Superior temporal gyrus (tissue), 1 donor: ENCODE measurements at regions not wholly inside any gene's neighbourhood (a gene's known extent, or its start where the extent isn't known, plus 50 kb on each side); places are given as distances from the start of the nearest gene placed in this dataset.

Experiments
- DNase-seq: peaks from one replicate; pipeline ENCODE4 v3.0.0-alpha.2; 2016; ENCODE audit errors: extremely low spot score

GRCh38 chr2:55973673-55974072 lies 50.1 kb upstream of the EFEMP1 start:
- DNase-seq = no peak

GRCh38 chr2:55976681-55977080 lies 53.1 kb upstream of the EFEMP1 start:
- no peak for DNase-seq

- no peak for DNase-seq
Observed at GRCh38 chr2:55985406-55985805, 61.8 kb upstream of the EFEMP1 start.

DNA sequence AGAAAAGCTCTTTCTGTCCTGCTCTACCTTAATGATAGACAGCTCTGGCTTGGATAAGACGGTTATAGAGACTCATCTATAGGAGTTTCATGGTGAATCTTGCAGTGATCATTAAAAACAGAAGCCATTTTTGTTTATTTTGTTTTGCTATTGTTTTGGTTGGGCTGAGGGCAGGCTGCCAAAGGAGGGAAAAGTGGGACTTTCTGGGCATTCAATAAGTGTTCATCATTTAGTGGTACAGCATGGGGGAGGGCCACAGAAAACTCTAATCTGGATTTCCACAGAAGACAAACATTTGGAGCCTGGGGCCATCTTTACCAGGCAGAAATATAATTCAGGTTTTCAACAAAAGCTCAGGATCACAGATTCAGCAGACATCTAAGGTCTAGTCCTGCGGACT lies 62.4 kb upstream of the EFEMP1 start:
- no peak for DNase-seq

- DNase-seq = no peak
Observed at GRCh38 chr2:55986700-55987440, 63.3 kb upstream of the EFEMP1 start.

DNA sequence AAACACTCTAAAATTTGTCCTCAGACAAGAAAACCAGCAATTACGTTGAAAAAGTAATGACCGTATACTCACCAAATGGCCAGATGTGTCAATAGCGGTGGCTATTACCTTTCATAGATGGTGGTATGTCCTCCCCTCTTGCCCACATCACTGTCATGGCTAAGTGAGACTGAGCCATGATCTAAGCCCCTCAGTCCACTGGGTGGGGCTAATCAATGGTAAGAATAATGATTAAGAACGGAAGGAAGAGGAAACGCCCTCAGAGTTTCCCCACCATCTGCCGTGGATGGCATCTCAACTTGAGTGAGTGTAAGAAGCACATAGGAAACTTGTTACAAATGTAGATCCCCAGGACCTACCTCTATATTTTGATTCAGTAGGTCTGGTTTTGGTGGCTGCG lies 65.8 kb upstream of the EFEMP1 start:
- no peak for DNase-seq

- no peak for DNase-seq
Observed at GRCh38 chr2:55992455-55992854, 68.9 kb upstream of the EFEMP1 start.

DNA sequence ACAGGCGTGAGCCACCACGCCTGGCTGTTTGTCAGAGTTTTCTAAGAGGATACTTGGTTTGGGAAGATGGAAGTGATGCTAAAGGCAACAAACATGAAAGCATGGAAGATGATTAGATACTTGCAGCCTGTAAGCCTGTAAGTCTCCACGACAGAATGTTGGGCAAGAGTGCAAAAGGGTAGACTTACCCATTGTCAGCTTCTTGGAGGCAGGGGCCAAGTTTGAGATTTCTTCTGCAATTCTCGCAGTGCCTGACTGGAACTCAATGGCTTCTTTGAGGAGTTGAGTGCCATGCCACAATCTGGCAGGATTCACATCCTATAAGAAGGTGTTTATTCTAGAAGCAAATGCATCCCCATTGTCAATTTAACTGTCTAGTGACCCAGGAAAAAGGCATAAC lies 70.1 kb upstream of the EFEMP1 start:
- no peak for DNase-seq

DNA sequence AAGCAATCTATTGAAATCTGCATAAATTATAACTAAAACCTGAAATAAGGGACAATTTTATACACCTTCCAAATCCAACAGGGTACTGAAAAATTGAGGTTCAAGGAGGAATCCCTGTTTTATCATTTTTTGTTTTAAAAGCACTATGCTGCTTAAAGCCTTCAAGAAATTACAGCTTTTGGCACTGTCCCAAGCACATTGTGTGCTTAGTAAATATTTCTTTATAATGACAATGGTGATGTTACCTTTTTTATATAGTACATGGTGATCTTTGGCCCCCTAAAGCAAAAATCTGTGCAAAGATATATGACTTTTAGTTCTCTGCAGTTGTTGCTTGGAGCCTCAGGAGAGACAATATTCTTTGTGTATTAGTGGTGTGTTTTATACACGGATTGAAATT lies 71.6 kb upstream of the EFEMP1 start:
- no peak for DNase-seq

DNA sequence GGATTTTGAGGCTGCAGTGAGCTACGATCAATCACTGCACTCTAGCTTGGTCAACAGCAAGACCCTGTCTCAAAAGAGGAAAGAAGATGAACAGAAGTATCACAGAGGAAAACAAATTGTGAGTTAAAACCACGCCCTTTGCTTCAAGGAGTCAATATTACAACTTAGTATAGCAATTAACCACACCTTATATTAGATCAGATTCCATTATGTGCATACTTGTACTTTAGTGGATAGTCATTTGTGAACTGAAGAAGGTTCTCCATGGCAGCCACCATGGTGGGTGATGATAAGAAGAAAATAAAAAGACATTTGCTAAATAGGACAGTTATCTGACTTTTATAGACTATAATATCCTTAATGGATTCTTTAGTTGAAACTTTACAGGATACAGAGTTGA lies 72.3 kb upstream of the EFEMP1 start:
- DNase-seq = no peak

- DNase-seq = no peak
Observed at GRCh38 chr2:55999231-55999630, 75.6 kb upstream of the EFEMP1 start.

- no peak for DNase-seq
Observed at GRCh38 chr2:55999790-56000189, 76.2 kb upstream of the EFEMP1 start.

DNA sequence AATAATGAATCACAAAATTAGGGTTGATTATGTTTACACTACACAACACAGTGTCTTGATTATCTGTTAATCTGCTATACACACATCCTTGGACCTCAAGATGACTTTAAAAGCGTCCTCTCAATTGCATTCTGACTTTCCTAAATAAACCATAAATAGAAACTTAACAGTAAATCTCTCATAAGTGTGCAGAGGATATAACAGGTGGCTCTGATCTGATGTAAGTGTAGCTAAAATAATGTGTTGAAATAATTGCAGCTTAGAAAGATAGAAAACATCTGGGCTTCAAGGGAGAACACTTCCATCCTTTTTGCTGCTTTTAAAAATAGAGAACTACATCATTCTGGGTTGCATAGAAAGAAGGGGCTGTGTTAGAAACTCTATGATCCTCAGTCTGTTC lies 78.4 kb upstream of the EFEMP1 start:
- DNase-seq = no peak

DNA sequence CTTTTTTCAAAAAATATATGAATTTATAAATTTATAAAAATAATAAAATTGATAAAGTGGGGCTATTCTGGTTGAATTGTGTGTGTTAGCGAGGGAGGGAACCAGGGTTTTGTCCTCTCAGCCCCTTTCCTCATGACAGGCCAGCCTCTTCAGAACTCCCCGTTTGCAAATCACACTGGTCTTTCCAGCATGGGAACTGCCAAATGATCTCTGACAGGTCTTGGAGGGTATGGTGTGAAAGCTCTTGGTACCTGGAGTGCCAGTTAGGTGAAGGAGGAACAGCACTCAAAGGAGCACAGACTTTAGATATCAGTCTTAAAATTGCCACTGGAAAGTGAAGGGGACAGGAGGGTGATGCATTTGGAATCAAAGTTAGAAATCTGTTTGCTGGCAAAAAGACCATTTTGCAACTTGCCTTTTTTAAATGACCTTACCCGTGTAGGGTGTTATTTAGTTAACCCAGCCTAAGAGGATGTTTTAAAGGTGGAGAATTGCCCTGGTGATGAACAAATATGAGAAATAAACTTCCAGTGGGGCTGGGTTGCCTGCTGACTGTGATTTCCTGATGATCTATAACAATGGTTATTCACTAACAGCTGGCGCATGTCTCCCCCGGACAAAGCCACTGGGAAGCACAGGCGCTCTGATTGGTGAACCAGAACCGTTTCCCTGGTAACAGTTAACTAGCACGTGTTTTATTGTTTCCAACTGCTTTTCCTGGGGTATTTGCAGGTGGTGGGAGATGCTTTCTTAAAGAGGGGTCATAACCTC lies 85.3 kb upstream of the EFEMP1 start:
- DNase-seq = peak; percentile 91

DNA sequence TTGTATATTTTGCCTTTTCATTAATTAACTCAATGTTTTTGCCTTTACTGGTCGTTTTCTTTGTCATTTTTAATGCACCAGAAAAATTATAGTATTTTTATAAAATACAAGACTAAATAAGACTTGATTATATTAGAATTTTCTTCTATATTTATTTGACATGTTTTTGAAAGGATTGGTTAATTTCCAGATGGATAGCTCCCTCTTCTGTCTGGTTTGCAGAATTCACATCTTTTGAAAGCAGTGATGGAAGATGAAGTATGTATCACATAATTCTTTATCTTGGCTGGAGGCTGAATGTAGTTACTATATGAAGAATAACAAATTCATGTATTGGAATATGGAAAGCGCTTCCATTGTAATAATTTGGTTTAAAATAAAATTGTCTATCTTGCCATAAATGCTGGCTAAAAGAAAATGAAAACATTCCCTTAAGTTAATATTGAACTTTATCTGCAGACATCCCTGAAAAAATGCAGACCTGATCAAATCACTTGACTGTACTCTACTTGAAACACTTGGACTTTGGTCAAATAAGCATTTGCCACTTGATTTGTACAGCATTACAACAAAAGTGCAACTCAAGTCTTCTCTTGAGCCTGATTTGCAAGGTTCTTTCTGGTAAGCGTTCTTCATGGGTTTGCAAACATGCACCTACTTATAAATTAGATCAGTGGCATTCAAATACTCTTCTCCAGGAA lies 86.3 kb upstream of the EFEMP1 start:
- DNase-seq = peak; percentile 86

DNA sequence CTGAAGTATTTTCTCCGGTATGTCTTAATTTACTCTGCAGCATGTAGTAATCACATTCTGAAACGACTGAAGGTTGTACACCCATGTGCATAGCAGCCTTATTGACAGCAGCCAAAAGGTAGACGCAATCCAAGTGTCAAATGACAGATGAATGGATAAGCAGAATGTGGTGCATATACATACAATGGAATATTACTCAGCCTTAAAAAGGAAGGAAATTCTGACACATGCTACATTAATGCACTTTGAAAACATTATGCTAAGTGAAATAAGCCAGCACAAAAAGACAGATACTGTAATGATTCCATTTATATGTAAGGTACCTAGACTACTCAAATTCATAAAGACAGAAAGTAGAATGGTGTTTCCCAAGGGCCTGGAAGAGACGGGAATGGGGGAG lies 88.0 kb upstream of the EFEMP1 start:
- DNase-seq = no peak

DNA sequence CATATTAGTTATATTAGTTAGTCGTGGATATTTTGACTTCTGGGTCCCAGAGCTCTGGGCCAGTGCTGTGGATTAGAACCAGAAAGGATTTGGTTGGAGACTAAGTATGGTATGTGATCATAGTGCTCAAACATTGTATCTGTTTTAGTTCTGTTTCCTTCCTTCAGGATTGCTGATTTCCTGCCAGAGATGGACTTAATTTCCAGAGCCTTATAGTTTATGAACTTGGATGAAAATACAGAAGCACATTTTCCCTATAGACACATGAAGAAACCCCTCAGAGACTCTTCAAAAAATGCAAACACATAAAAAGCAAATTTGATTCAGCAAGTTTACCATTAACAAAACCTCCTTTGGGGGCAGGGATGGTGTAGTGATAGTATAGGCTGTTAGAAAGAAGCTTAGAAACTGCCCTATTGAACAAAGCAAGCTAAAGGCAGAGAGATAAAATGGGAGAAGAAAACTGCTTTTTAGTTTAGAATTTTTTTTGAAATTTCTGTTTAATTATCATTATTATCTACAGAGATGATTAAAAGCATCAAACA lies 88.7 kb upstream of the EFEMP1 start:
- no peak for DNase-seq

GRCh38 chr2:56013475-56013874 lies 89.9 kb upstream of the EFEMP1 start:
- no peak for DNase-seq

DNA sequence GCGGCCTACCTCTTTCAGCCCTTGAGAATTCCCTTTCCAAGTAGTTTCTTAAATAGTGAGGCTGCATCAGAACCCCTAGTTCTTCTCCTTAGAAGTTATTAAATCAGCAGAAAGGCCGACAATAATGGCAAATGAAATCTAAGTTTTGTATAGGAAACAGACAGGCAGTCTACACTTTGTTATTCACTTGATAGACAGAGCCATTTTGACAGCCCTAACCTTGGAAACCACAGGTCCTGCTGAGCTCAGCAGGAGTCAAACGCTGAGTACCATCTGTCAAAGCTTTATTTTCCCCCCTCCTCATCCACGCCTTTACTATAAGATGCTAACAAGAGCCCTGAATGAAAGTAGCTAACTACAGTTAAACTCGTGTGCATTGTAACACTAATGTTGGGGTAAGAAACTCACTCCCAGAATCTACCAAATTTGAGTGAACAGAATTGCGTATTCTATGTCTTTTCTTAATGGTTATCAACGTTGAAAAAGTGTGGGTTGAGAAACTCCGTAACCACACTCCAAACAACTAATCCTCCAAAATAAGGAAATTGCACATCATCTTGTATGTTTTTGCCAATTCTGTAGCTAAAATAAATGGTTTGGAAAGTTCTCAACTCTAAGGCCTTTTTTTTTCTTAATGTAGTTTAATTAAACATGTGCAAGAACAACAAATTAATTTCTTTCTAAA lies 90.6 kb upstream of the EFEMP1 start:
- DNase-seq = no peak

DNA sequence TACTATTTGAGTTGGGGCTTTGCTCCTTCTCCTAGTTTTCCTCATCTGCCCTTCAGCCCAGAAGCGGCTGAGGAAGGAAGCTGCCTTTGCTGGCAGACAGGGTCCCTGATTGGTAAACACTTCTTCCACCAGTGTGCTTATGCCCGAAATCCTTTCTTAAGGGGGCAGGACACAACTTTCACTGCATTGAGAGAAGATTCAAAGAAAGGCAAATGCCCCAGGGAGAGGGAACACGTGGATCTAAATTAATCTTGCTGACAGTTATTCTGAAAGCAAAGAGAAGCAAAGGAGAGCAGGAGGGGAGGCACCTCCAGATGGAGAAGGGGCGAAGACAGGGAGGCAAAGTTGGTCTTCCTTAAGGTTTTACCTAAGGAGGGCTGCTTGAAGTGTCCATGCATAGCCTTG lies 92.1 kb upstream of the EFEMP1 start:
- no peak for DNase-seq

DNA sequence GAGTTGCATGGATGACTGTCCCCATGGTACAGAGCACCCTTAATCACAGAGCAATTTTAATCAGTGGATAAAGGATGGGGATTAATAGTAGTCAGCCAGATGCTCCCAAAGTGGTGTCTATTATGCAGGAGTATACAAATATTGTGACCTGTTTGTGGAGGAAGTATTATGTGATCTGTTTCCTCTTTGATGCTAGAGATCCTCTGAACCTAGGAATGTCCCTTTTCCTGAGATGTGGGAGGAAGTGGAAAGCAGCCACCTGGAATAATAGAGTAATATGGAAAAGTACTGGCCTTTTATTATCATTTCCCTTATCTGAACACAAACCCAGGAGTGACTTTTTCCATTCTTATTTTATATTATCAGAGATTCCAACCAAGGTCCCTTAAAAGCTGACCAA lies 94.2 kb upstream of the EFEMP1 start:
- no peak for DNase-seq

DNA sequence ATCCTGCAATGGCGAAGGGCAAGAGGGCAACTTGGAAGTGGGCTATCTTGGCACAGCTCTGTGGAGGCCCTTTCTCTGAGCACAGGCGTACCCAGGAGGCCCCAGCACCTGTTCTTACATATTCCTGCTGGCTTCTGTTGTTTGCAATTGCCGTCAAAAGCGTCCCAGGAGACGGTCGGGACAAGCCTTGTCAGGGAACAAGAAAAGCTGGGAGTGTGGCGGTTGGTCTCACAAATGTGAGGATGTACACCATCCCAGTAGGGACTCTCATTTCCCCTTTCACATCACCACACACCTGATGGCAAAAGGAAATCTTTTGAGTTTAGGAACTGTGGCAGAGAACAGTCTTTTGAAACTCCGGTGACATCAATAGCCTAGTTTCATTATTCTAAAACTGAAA lies 94.7 kb upstream of the EFEMP1 start:
- no peak for DNase-seq
